ENCODE measurements at regions not wholly inside any gene's neighbourhood (a gene's known extent, or its start where the extent isn't known, plus 50 kb on each side); places are given as distances from the start of the nearest gene placed in this dataset.
A peak's percentile ranks its signal among the peaks of the same experiment; 100 is the strongest.

- Histone ChIP-seq H2AFZ (ENCODE audit: low read length) (no peak overlapping the region), H3K27me3 (replicated peaks in 1 of 4; ENCODE audit: control insufficient read depth in 3 of 4, extremely low read depth in 1 of 4, insufficient read depth in 3 of 4, low read length in 3 of 4) (no peaks in the 10 kb centered on the region), H3K36me3 (ENCODE audit: control insufficient read depth in 2 of 4, insufficient read depth in 4 of 4, low read length in 3 of 4) (no peaks in the 10 kb centered on the region), H3K27ac (ENCODE audit: low read depth, low read length) (no peak overlapping the region), H3K79me1 (ENCODE audit: low read depth, low read length) (no peaks in the 10 kb centered on the region), H3K23ac (ENCODE audit: insufficient read length) (no peak overlapping the region), H4K91ac (replicated peaks; ENCODE audit: insufficient read length, low read length) (no peak overlapping the region), H3K14ac (ENCODE audit: insufficient read length) (no peak overlapping the region), H3K4me1 (replicated peaks in 1 of 4; ENCODE audit: control insufficient read depth in 3 of 4, insufficient read depth in 4 of 4, low read length in 3 of 4) (peaks cover 0 to 16% (median 4%) of the 10 kb centered on the region in 4 experiments; a peak in 3 of 7 replicates), H3K4me2 (ENCODE audit: insufficient read depth in 1 of 2, low read depth in 2 of 2, low read length in 2 of 2) (peak overlapping the region; percentile 19 to 33; a peak in 2 of 4 replicates), H3K56ac (replicated peaks; ENCODE audit: insufficient read length, low read depth, low read length) (no peak overlapping the region), H3K9ac (replicated peaks in 1 of 4; ENCODE audit: extremely low read depth in 1 of 4, low read depth in 3 of 4, low read length in 3 of 4) (no peak overlapping the region), H2BK5ac (ENCODE audit: low read depth, low read length) (no peak overlapping the region), H4K5ac (ENCODE audit: insufficient read length, low read depth, low read length) (no peak overlapping the region), H2BK120ac (replicated peaks; ENCODE audit: low read depth, low read length) (no peak overlapping the region), H4K8ac (ENCODE audit: extremely low read depth, insufficient read depth, low read length) (no peak overlapping the region), H4K20me1 (replicated peaks in 1 of 2; ENCODE audit: control insufficient read depth in 1 of 2, insufficient read depth in 2 of 2, low read length in 2 of 2) (no peaks in the 10 kb centered on the region), H3K79me2 (ENCODE audit: control insufficient read depth in 1 of 2, insufficient read depth in 2 of 2, low read length in 2 of 2) (no peaks in the 10 kb centered on the region), H3K4ac (replicated peaks; ENCODE audit: insufficient read length, low read depth, low read length) (no peak overlapping the region), H3K23me2 (ENCODE audit: low read depth, low read length) (no peaks in the 10 kb centered on the region), H2BK15ac (ENCODE audit: low read length) (no peak overlapping the region), H3K18ac (ENCODE audit: extremely low read depth, low read length) (no peak overlapping the region), H3K4me3 (ENCODE audit: extremely low read depth in 1 of 4, insufficient read depth in 2 of 4, low read depth in 3 of 4, low read length in 4 of 4) (peak overlapping the region in 1 of 4 experiments; percentile 9; a peak in 1 of 8 replicates), H2AK5ac (ENCODE audit: low read depth, low read length) (no peak overlapping the region), H3K9me3 (ENCODE audit: insufficient read depth in 2 of 2, low read depth in 1 of 2, low read length in 1 of 2) (no peaks in the 10 kb centered on the region), H2BK12ac (ENCODE audit: low read depth, low read length) (no peak overlapping the region), H2BK20ac (ENCODE audit: low read length) (no peak overlapping the region)
- peak; percentile 79 for FAIRE-seq
- ChIA-PET CTCF (ENCODE audit: partially characterized antibody) (interaction anchor here (1.0 kb wide), 2 partner anchors 28 to 573 kb away, joined by 3 read pairs; no protein-coding TSS in a partner anchor), POLR2A (ENCODE audit: partially characterized antibody) (no interaction called here)
- DNase-seq (ENCODE audit: low read depth in 1 of 2, low spot score in 2 of 2): peak in 1 of 2 experiments; percentile 9
- WGBS, 2 experiments (ENCODE audit: extremely low coverage in 1 of 2, insufficient coverage in 1 of 2, insufficient read length in 1 of 2, insufficient replicate concordance in 2 of 2, low coverage in 1 of 2, low lambda C conversion rate in 2 of 2, missing lambda C conversion rate in 1 of 2): 9% methylated on average over 2 of the region's 2 CpGs; no CpG with 5 or more reads in 1 of the 2 experiments
- TF ChIP-seq BCL11A (IDR thresholded peaks at IDR 0.05; ENCODE audit: low read depth in 2 of 2, low read length in 2 of 2) (peak in 1 of 2 experiments; percentile 33), SP1 (IDR thresholded peaks at IDR 0.05; ENCODE audit: low read depth, low read length) (0 out of 2 replicates have a peak, but pooled peaks have one; percentile 11), NANOG (IDR thresholded peaks at IDR 0.05; ENCODE audit: insufficient read depth, low read depth, low read length, poor library complexity, severe bottlenecking) (peak; percentile 79), EGR1 (IDR thresholded peaks at IDR 0.05; ENCODE audit: borderline replicate concordance, low read depth, low read length) (peak; percentile 20; the same call in 1 of the 2 replicates)
Measured at GRCh38 chr5:124087752-124088151, 575.8 kb downstream of the CSNK1G3 start.

Measured in H1 (cell line).